GM18517 (cell line): ENCODE measurements at regions not wholly inside any gene's neighbourhood (a gene's known extent, or its start where the extent isn't known, plus 50 kb on each side); places are given as distances from the start of the nearest gene placed in this dataset.
"Not testable (repeated sequence)": the region's sequence is repeated elsewhere in the genome, so short reads cannot be mapped to it uniquely, and the experiment has no call there.

Experiments
- ATAC-seq: cut with Tn5 transposase; IDR thresholded peaks from one replicate; pipeline ENCODE4 v1.9.1; 2021; ENCODE audit warnings: mild to moderate bottlenecking, moderate library complexity; ENCODE audit not compliant: unreplicated experiment

GRCh38 chr12:127964717-127965116 lies 302.3 kb upstream of the TMEM132C start:
- ATAC-seq, result no peak

- no peak for ATAC-seq
These were observed 300.6 kb upstream of the TMEM132C start for GRCh38 chr12:127966331-127966730.

- ATAC-seq, result no peak
These were observed 296.5 kb upstream of the TMEM132C start for GRCh38 chr12:127970491-127970890.

- no peak for ATAC-seq
These were observed 286.4 kb upstream of the TMEM132C start for GRCh38 chr12:127980585-127980984.

GRCh38 chr12:127981875-127982274 lies 285.1 kb upstream of the TMEM132C start:
- ATAC-seq, result no peak

GRCh38 chr12:127983213-127983791 lies 283.7 kb upstream of the TMEM132C start:
- not testable (repeated sequence) for ATAC-seq

- ATAC-seq, result no peak
These were observed 282.4 kb upstream of the TMEM132C start for GRCh38 chr12:127984386-127985055.

- ATAC-seq, result no peak
These were observed 279.6 kb upstream of the TMEM132C start for GRCh38 chr12:127987199-127987901.

- ATAC-seq, result no peak
These were observed 275.5 kb upstream of the TMEM132C start for GRCh38 chr12:127991485-127991884.

- ATAC-seq, result no peak
These were observed 268.0 kb upstream of the TMEM132C start for GRCh38 chr12:127998988-127999387.

- ATAC-seq, result no peak
These were observed 262.5 kb upstream of the TMEM132C start for GRCh38 chr12:128004383-128004938.

- no peak for ATAC-seq
These were observed 259.7 kb upstream of the TMEM132C start for GRCh38 chr12:128007250-128007649.

GRCh38 chr12:128008341-128008740 lies 258.6 kb upstream of the TMEM132C start:
- no peak for ATAC-seq

- ATAC-seq, result no peak
These were observed 257.9 kb upstream of the TMEM132C start for GRCh38 chr12:128009108-128009507.

- ATAC-seq, result no peak
These were observed 254.9 kb upstream of the TMEM132C start for GRCh38 chr12:128012110-128012509.

- ATAC-seq, result no peak
These were observed 251.7 kb upstream of the TMEM132C start for GRCh38 chr12:128015276-128015675.

- ATAC-seq, result no peak
These were observed 248.9 kb upstream of the TMEM132C start for GRCh38 chr12:128018067-128018466.

- ATAC-seq, result no peak
These were observed 246.9 kb upstream of the TMEM132C start for GRCh38 chr12:128019996-128020544.

- ATAC-seq, result no peak
These were observed 245.4 kb upstream of the TMEM132C start for GRCh38 chr12:128021561-128021960.

GRCh38 chr12:128025589-128026245 lies 241.3 kb upstream of the TMEM132C start:
- ATAC-seq, result no peak
